ENCODE measurements at regions not wholly inside any gene's neighbourhood (a gene's known extent, or its start where the extent isn't known, plus 50 kb on each side); places are given as distances from the start of the nearest gene placed in this dataset.
A peak's percentile ranks its signal among the peaks of the same experiment; 100 is the strongest.
"Not testable (repeated sequence)": the region's sequence is repeated elsewhere in the genome, so short reads cannot be mapped to it uniquely, and the experiment has no call there.

- no peak for DNase-seq
Measured at GRCh38 chrY:16715278-16715677, 1164.7 kb downstream of the CDY2B start.

- no peak for DNase-seq
Measured at GRCh38 chrY:16673102-16673787, 1206.8 kb downstream of the CDY2B start.

GRCh38 chrY:16668402-16668801 is 1211.6 kb downstream of the CDY2B start:
- DNase-seq = no peak

- no peak for DNase-seq
Measured at GRCh38 chrY:16662741-16663140, 1217.3 kb downstream of the CDY2B start.

- DNase-seq = no peak
Measured at GRCh38 chrY:16659340-16659739, 1220.7 kb downstream of the CDY2B start.

- DNase-seq = no peak
Measured at GRCh38 chrY:16653971-16654370, 1226.0 kb downstream of the CDY2B start.

GRCh38 chrY:16645991-16646390 is 1234.0 kb downstream of the CDY2B start:
- no peak for DNase-seq

- DNase-seq = no peak
Measured at GRCh38 chrY:16645449-16645848, 1234.6 kb downstream of the CDY2B start.

GRCh38 chrY:16644270-16644800 is 1235.7 kb downstream of the CDY2B start:
- no peak for DNase-seq

- DNase-seq = no peak
Measured at GRCh38 chrY:16639777-16640176, 1240.2 kb downstream of the CDY2B start.

GRCh38 chrY:16638743-16639142 is 1241.3 kb downstream of the CDY2B start:
- not testable (repeated sequence) for DNase-seq

GRCh38 chrY:16636254-16636653 is 1243.8 kb downstream of the CDY2B start:
- DNase-seq = no peak

- DNase-seq = no peak
Measured at GRCh38 chrY:16629146-16629545, 1250.9 kb downstream of the CDY2B start.

- DNase-seq = no peak
Measured at GRCh38 chrY:16627122-16627521, 1252.9 kb downstream of the CDY2B start.

GRCh38 chrY:16616201-16616975 is 1263.6 kb downstream of the CDY2B start:
- DNase-seq = no peak

GRCh38 chrY:16608679-16609078 is 1271.3 kb downstream of the CDY2B start:
- DNase-seq = no peak

- DNase-seq = no peak
Measured at GRCh38 chrY:16602146-16602545, 1277.9 kb downstream of the CDY2B start.

GRCh38 chrY:16601626-16602025 is 1278.4 kb downstream of the CDY2B start:
- no peak for DNase-seq

- DNase-seq = no peak
Measured at GRCh38 chrY:16572061-16572460, 1308.0 kb downstream of the CDY2B start.

GRCh38 chrY:16562491-16562890 is 1317.5 kb downstream of the CDY2B start:
- peak in 1 of 2 experiments; percentile 0 for DNase-seq

GRCh38 chrY:16522021-16522420 is 1358.0 kb downstream of the CDY2B start:
- no peak for DNase-seq

GRCh38 chrY:16502733-16503214 is 1377.2 kb downstream of the CDY2B start:
- DNase-seq = no peak

GRCh38 chrY:16490706-16491105 is 1389.3 kb downstream of the CDY2B start:
- DNase-seq = no peak

- no peak for DNase-seq
Measured at GRCh38 chrY:16486696-16487215, 1393.3 kb downstream of the CDY2B start.

Measured in NCI-H526 (cell line).